Medulla oblongata (tissue), 1 donor: ENCODE measurements at regions not wholly inside any gene's neighbourhood (a gene's known extent, or its start where the extent isn't known, plus 50 kb on each side); places are given as distances from the start of the nearest gene placed in this dataset.

Experiments used
- DNase-seq: peaks from one replicate; pipeline ENCODE4 v3.0.0-alpha.2; 2015; ENCODE audit errors: extremely low spot score

DNA sequence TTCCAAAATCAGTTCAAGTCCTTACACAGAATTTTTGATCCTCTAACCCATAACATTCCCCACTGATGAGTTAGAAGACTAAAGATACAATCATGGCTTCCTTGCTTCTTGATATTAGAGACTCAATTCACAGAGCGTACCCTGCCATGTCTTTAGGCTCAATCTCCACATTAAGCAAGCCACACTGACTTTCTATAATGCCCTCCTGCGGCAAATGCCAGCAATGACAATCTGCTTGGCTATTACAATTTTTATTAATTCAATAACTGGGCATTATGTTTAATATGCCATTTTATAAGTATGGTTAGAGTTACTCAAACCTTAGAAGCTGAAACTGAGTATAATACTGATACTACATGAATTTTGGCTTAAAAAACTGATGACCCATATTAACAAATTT is 479.7 kb upstream of the NR2F2 start:
- no peak for DNase-seq

DNA sequence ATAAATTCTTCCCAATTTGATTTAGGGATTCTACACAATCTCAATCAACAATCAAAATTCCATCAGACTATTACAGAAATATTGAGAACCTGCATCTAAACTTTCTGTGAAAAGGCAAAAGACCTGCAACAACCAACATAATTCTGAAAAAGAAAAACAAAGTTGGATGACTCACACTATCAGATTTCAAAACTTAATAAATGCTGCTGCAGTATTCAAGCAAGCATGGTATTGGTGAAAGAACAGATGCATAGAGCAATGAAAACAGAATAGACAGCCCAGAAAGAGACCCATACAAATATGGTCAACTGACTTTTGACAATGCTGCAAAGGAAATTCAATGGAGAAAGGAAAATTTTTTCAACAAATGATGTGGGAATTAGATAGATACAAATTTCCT is 477.1 kb upstream of the NR2F2 start:
- DNase-seq = no peak

GRCh38 chr15:95857124-95857757 is 473.3 kb upstream of the NR2F2 start:
- DNase-seq = no peak

DNA sequence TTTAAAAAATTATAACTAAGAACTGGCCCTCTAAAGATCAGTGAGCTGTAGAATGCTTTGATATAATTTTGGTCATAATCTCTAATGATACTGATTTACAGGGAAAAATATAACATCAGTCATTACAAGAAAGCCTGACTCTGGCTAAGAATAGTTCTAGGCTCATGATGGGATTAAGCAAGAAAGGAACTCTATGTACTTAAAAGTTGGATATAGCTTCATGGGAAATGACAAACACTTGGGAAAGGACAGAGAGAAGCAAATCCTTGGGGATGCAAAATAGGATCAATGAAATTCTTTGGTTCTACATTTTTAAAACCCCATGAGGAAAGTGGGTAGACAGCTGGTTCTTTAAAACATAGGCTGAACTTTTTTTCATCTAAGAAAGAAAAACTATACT is 472.7 kb upstream of the NR2F2 start:
- DNase-seq = no peak

DNA sequence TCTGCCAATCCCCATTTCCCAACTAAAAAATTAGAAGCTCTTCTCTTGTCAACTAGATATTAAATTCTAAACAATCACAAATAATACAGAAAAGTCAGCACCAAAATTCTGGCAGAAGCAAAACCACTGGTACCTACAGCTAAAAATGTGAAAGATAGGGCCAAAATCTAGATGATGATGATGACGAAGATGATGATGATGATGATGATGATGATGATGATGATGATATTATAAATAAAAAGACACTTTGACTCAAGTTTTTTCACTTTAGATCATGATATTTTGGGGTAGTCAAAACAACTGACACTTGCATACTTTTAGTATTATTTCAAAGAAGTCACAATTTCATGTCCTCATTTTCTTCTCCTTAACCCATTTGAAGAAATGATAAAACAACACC is 470.1 kb upstream of the NR2F2 start:
- no peak for DNase-seq

DNA sequence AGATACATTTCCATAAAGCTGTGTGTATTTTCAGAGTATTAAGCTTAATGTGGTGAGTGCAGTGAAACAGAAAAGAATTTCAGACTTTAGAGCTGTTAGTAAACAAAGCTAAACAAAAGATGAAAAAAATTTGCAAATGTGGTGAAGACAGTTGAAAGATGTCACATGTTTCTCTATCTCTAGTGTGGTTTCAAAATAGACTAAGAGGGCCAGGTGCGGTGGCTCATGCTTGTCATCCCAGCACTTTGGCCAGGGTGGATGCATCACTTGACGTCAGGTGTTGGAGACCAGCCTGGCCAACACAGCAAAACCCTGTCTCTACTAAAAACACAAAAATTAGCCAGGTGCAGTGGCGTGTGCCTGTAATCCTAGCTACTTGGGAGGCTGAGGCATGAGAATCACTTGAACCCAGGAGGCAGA is 466.0 kb upstream of the NR2F2 start:
- DNase-seq = no peak

DNA sequence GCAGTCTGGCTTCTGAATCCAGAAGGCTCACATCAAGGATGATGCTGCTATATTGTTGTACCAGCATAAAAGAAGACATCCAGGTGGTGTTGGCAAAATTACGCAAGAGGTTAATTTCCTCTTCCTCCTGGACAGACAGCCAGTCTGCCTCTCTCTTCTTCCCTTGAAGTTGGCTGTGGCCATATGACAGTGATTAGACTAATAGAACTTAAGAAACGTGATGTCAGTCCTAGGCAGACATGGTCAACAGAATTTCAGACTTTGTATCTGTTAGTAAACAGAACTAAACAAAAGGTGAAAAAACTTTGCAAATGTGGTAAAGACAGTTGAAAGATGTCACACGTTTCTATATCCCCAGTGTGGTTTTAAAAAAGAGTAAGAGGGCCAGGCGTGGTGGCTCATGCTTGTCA is 465.2 kb upstream of the NR2F2 start:
- DNase-seq = no peak

DNA sequence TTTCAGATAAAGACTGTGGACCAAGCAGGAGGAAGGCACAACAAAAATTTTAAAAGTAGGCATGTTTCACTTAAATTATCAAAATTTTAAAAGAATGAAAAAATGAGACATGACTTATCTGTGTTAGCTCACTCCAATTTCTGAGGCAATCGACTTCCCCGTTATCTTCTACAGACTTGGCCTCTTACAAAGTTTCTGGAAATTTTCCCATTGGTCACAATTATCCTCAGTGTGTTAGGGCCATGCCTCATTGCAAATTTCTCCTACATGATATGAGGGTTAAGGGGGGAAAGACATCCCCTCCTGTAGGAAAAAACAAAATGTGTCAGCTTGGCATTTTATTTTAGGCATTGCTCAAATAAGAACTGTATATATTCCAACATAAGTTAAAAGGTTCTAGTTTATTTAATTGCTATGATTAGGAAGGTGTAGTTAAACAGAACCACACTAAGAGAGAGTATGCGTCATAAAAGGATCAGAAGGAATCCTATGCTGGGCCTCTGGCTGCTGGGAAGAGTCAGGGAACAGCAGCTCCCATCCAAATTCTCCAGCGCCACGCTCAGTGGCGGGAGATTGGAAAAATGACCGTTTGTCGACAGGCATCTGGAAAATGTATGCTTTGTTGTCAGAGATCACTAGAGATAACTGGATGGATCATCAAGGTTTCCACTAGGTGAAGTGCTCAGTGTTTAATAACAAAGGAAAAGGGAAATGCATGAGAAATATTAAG is 463.6 kb upstream of the NR2F2 start:
- DNase-seq = no peak

- DNase-seq = no peak
Observed at GRCh38 chr15:95868450-95868849, 462.1 kb upstream of the NR2F2 start.

DNA sequence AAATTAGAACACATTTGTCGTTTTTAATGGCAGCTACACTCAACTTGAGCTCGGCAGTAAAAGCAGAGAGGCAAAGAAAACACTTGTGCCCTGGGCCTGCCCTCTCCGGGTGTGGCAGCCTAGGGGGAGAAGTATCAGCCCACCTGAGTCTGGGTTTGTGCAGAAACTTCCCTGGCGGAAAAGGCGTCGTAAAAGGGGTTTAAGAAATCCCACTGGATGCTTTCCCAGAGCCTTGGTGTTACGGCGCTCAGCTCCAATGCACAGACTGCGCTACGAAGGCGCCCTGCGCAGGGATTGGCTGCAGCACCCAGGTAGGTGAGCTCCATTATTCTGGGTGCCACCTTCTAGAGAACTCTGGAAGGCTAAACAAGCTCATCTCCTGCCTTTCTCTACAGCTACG is 461.5 kb upstream of the NR2F2 start:
- DNase-seq = no peak

GRCh38 chr15:95869920-95870319 is 460.6 kb upstream of the NR2F2 start:
- no peak for DNase-seq

- DNase-seq = no peak
Observed at GRCh38 chr15:95872366-95872771, 458.1 kb upstream of the NR2F2 start.

- no peak for DNase-seq
Observed at GRCh38 chr15:95874637-95875036, 455.9 kb upstream of the NR2F2 start.

DNA sequence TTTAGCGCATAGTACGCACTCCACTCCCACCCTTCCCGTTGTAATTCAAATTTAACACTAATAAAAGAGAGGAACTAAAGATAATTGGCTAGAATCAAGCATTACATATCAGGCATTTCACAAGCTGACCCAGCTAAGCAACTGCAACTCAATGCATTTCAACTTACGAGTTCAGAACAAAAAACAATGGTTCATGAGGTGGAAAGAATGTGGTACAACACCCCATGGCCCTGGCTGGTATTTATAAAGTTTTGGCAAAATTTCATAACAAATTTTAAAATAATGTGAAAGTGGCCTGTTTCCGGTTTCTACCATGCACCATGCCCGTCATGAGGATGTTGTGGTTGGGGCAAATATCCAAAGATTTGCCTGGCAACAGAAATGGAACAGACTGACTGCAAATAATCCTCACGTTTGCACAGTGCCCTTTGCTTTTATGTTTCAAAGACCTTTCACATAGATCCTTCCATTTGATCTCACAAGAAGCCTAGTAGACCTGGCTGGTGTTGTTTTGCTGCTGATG is 455.3 kb upstream of the NR2F2 start:
- peak; percentile 12 for DNase-seq

DNA sequence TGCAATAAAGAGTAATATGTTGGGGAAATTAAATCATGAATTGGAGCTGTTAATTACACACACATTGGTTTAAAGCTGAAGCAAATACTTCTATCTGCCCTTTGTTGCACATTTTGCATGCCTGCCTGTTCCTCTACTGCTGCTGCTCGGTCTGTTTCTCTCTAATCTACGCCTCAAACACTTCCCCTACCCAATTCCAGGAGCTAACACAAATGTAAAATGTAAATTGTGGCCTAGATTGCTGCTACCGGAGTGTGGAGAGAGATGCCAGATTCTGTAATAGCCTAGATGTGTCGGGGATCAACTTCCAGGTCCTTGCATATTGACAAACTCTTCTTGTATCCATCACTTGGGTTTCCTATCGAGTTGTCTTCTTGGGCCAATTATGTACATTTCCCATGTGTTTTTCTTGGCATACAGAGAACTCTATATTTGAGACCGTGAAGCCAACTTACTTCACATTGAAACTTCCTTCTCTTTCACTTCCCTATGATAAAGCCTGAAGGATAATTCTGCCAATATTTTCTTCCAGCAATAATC is 450.4 kb upstream of the NR2F2 start:
- DNase-seq = no peak

GRCh38 chr15:95880630-95881029 is 449.9 kb upstream of the NR2F2 start:
- no peak for DNase-seq

GRCh38 chr15:95883064-95883463 is 447.4 kb upstream of the NR2F2 start:
- DNase-seq = no peak

DNA sequence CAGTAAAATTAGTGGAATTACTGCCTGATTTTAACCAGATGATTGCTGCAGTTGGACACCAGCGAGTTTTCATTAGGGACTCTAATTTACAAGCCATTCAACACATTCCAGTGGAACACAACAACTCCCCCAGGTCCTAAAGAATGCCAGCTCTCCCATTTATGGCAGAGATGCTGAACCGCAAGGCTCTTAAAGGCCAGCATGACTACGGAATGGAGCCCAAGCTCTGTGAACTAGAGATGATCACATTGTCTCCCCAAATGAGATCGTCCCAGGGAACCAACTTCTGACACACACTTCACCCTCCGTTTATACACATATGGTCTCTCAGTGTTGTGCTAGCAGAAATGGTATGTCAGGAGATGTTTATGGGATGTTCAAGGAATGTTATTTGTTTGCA is 446.2 kb upstream of the NR2F2 start:
- no peak for DNase-seq

GRCh38 chr15:95887666-95888390 is 442.7 kb upstream of the NR2F2 start:
- no peak for DNase-seq

GRCh38 chr15:95888762-95889161 is 441.7 kb upstream of the NR2F2 start:
- DNase-seq = no peak

- DNase-seq = no peak
Observed at GRCh38 chr15:95894407-95894956, 436.0 kb upstream of the NR2F2 start.

DNA sequence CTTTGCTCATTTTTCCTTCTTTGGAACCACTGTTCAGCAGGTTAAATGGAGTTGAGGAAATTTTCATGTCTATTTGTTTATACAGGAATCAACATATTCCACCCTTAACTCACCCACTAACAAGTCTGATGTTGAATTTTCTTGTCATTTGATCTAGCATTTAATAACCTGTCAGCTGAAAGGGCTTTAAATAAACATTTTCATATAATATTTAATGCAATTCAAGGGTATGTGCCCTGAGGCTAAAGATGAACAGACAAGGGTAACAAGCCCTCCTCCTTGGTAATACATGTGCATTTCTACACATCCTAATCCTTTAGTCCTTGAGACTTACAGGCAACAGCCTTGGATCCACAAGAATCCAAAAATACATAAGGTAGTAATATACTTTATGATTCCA is 435.0 kb upstream of the NR2F2 start:
- DNase-seq = no peak
